ENCODE measurements at regions not wholly inside any gene's neighbourhood (a gene's known extent, or its start where the extent isn't known, plus 50 kb on each side); places are given as distances from the start of the nearest gene placed in this dataset.

GRCh38 chr1:218164930-218165700, 120.0 kb upstream of the RRP15 start:
- TF ChIP-seq EP300 (IDR thresholded peaks at IDR 0.05): no peak
- TF ChIP-seq POLR2AphosphoS5 (IDR thresholded peaks at IDR 0.05): no peak
- TF ChIP-seq CTCF (IDR thresholded peaks at IDR 0.05): no peak

Measured in upper lobe of left lung (tissue), 4 donors.